LNCAP (cell line): ENCODE measurements at regions not wholly inside any gene's neighbourhood (a gene's known extent, or its start where the extent isn't known, plus 50 kb on each side); places are given as distances from the start of the nearest gene placed in this dataset.

Experiments used
- CTCF ChIP-seq: fragments of 450-650 bp; IDR thresholded peaks from 2 replicates; pipeline ENCODE4 v1.5.1; 2017; ENCODE audit warnings: mild to moderate bottlenecking

GRCh38 chr20:40563296-40563950 is 125.6 kb downstream of the MAFB start:
- TF ChIP-seq CTCF: no peak

DNA sequence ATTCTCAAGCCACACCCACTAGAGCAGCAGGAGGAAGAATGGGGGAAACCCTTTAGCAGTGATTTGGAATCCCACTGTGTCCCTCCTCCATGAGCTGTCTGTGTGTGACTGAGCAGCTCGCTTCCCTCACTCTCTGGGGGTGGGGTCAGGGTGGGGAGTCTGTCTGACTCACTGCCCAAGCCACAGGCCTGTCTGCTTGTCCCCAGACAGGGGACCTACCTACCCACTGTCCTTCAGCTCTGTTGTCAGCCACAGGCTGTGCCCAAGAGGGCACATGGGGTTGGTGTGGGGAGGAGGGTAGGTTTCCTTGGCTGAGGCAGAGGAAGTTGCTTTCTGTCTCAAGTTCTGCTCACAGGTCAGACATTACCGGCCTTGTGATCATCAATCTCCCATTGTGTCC is 127.0 kb downstream of the MAFB start:
- no peak for TF ChIP-seq CTCF

DNA sequence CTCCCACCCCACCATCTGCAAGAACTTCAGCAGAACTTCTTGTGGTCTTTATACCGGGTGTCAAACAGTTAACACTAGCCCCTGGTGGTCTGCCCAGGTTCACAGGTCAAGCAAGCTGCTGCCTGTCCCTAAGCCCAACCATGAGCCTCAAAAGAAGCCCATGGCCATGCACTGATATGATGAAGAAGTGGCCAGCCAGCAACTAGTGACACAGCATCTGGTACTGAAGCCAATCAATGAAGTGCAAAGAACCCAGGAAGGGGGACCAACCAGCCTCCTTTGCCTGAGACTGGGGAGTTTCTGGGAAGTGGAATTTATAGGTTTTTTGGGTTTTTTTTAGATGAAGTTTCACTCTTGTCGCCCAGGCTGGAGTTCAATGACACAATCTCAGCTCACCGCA is 127.8 kb downstream of the MAFB start:
- no peak for TF ChIP-seq CTCF

DNA sequence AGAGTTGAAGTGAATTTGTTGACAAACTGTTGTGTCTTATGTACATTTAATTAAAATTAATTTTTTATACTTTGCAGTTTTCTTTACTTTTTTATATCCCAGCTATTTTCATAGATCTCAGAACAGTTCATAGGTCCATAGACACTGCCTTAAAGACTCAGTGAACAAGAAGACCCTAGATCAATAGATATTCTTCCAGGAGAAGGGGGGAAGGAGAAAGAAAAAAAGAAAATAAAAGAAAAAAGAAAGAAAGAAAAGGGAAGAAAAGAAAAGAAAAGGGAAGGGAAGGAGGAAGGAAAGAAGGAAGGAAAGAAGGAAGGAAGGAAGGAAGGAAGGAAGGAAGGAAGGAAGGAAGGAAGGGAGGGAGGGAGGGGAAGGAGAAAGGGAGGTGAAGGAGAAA is 130.8 kb downstream of the MAFB start:
- TF ChIP-seq CTCF: no peak

GRCh38 chr20:40551125-40551530 is 137.9 kb downstream of the MAFB start:
- no peak for TF ChIP-seq CTCF

DNA sequence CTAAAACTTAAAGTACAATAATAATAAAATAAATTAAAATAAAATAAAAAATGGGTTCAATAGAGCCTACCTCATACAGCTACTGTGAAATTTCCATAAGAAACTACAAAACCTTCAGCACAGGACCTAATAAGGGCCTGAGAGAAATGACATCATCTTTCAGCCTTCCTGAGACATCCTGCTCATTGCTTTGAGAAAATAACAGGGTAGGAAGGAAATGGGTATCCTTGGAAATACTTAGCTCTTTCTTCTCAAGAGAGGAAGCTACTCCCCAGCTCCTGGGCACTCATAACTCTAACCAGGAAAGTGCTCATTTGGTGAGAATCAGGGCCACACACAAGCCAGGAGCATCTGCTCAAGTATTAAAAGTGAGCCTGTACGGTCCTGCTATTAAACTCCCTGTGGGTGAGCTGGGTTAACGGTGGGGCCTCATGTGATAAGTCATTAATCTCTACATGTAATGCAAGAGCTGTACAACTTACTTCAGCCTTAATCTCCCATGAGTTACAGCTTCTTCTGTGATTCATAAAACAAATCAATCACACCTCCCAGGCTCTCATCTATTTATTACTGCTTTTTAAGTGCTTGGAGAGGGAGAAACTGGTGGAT is 141.4 kb downstream of the MAFB start:
- no peak for TF ChIP-seq CTCF

GRCh38 chr20:40545478-40545877 is 143.6 kb downstream of the MAFB start:
- no peak for TF ChIP-seq CTCF
